SU-DHL-6 (cell line): ENCODE measurements at regions not wholly inside any gene's neighbourhood (a gene's known extent, or its start where the extent isn't known, plus 50 kb on each side); places are given as distances from the start of the nearest gene placed in this dataset.

Source experiments
- H2AFZ ChIP-seq: fragments of 200-600 bp; sonication (generic); 2 replicates; pipeline ENCODE4 v1.6.1; 2014; ENCODE audit warnings: low read depth, mild to moderate bottlenecking, moderate library complexity, mixed read lengths, antibody characterized with exemption, low read length; ENCODE audit not compliant: severe bottlenecking
- H3F3A ChIP-seq: fragments of 200-600 bp; shearing (Covaris generic); 2 replicates; pipeline ENCODE4 v1.6.0; 2016; ENCODE audit warnings: antibody characterized with exemption, mild to moderate bottlenecking; ENCODE audit not compliant: insufficient read depth
- H3K27ac ChIP-seq: fragments of 200-600 bp; sonication (generic); 2 replicates; pipeline ENCODE4 v1.5.1; 2016; ENCODE audit warnings: low read depth, mild to moderate bottlenecking, low read length, moderate library complexity, mixed read lengths
- H3K27me3 ChIP-seq: fragments of 200-600 bp; sonication (generic), shearing (Covaris generic); 2 replicates; pipeline ENCODE4 v1.6.0; 2014; ENCODE audit warnings: mild to moderate bottlenecking, low read length
- H3K36me3 ChIP-seq: fragments of 200-600 bp; sonication (generic); 2 replicates; pipeline ENCODE4 v1.6.1; 2014; ENCODE audit warnings: mild to moderate bottlenecking, low read length, mixed read lengths
- H3K4me2 ChIP-seq: fragments of 300-600, 200-600 bp; shearing (Covaris generic), sonication (generic); 2 replicates; pipeline ENCODE4 v1.6.0; 2014; ENCODE audit warnings: low read length, low read depth, mild to moderate bottlenecking; ENCODE audit not compliant: poor library complexity, severe bottlenecking
- H3K4me3 ChIP-seq: fragments of 200-600 bp; sonication (generic); 2 replicates; pipeline ENCODE4 v1.5.1; 2014; ENCODE audit warnings: antibody characterized with exemption, low read length, mild to moderate bottlenecking, mixed read lengths; ENCODE audit not compliant: insufficient read depth, poor library complexity, severe bottlenecking
- H3K79me2 ChIP-seq: fragments of 200-600 bp; sonication (generic); 2 replicates; pipeline ENCODE4 v1.6.1; 2014; ENCODE audit warnings: mild to moderate bottlenecking, low read length, moderate library complexity; ENCODE audit not compliant: insufficient read depth
- H3K9ac ChIP-seq: fragments of 200-600 bp; sonication (generic); 2 replicates; pipeline ENCODE4 v1.7.0; 2014; ENCODE audit warnings: mild to moderate bottlenecking, low read length
- H3K9me2 ChIP-seq: fragments of 200-600 bp; sonication (generic); replicated peaks from 2 replicates; pipeline ENCODE4 v1.6.1; 2014; ENCODE audit warnings: low read length; ENCODE audit not compliant: insufficient read depth
- H3K9me3 ChIP-seq: fragments of 200-600 bp; sonication (generic); 2 replicates; pipeline ENCODE4 v1.6.1; 2014; ENCODE audit warnings: low read length, mixed read lengths; ENCODE audit not compliant: insufficient read depth
- H4K20me1 ChIP-seq: fragments of 200-600 bp; sonication (generic); 2 replicates; pipeline ENCODE4 v1.6.1; 2014; ENCODE audit warnings: low read depth, mild to moderate bottlenecking, antibody characterized with exemption, low read length, moderate library complexity, mixed read lengths
- EZH2phosphoT487 ChIP-seq: fragments of 200-600 bp; sonication (generic), shearing (Covaris generic); conservative IDR thresholded peaks from 2 replicates; pipeline ENCODE4 v1.6.1; 2018; ENCODE audit warnings: mild to moderate bottlenecking, antibody characterized with exemption, low read length, moderate library complexity, mixed read lengths
- TF ChIP-seq, protein P1 (sequence below): fragments of 200-600 bp; sonication (generic); IDR thresholded peaks from one replicate; pipeline ENCODE4 v1.5.1; 2017; ENCODE audit warnings: antibody characterized with exemption, mild to moderate bottlenecking, low read length, moderate library complexity; ENCODE audit not compliant: insufficient read depth, poor library complexity, severe bottlenecking

DNA sequence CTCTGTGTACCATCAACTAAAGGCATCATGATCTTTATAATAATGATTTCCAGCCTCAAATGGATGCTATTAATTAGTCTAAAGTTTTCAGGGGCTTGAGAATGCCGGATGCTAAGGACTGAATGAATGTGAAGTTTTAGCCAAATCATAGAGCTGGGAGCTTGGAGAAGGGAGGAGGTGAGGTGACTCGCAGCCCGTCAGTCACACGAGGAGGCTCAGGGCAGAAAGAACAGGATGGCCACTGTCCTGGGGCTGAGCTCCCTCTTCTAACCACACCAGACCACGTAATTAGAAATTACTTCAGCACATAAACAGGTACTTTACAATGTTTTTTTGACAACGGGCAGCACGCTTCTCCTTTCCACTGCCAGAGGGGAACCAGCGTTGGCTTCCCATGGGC lies 222.6 kb downstream of the NPR3 start:
- Histone ChIP-seq H3K9me2 (no peaks in the 10 kb centered on the region), H3F3A (no peaks in the 10 kb centered on the region), H3K4me3 (no peak overlapping the region), H3K27me3 (no peaks in the 10 kb centered on the region), H3K27ac (no peak overlapping the region), H2AFZ (no peak overlapping the region), H3K9ac (no peak overlapping the region), H3K9me3 (no peaks in the 10 kb centered on the region), H4K20me1 (no peaks in the 10 kb centered on the region), H3K79me2 (no peaks in the 10 kb centered on the region), H3K4me2 (no peak overlapping the region), H3K36me3 (no peaks in the 10 kb centered on the region)
- no peak for TF ChIP-seq EZH2phosphoT487

- Histone ChIP-seq H3K9ac (no peak overlapping the region), H3K9me3 (no peaks in the 10 kb centered on the region)
Measured at GRCh38 chr5:32934529-32934928, 223.4 kb downstream of the NPR3 start.

GRCh38 chr5:32935283-32935682 lies 224.2 kb downstream of the NPR3 start:
- TF ChIP-seq, protein P1, sequence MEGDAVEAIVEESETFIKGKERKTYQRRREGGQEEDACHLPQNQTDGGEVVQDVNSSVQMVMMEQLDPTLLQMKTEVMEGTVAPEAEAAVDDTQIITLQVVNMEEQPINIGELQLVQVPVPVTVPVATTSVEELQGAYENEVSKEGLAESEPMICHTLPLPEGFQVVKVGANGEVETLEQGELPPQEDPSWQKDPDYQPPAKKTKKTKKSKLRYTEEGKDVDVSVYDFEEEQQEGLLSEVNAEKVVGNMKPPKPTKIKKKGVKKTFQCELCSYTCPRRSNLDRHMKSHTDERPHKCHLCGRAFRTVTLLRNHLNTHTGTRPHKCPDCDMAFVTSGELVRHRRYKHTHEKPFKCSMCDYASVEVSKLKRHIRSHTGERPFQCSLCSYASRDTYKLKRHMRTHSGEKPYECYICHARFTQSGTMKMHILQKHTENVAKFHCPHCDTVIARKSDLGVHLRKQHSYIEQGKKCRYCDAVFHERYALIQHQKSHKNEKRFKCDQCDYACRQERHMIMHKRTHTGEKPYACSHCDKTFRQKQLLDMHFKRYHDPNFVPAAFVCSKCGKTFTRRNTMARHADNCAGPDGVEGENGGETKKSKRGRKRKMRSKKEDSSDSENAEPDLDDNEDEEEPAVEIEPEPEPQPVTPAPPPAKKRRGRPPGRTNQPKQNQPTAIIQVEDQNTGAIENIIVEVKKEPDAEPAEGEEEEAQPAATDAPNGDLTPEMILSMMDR = no peak
- no peak for TF ChIP-seq EZH2phosphoT487
- Histone ChIP-seq H3K27me3 (no peaks in the 10 kb centered on the region), H2AFZ (no peak overlapping the region), H3K4me3 (no peak overlapping the region), H3K4me2 (no peak overlapping the region), H3K36me3 (no peaks in the 10 kb centered on the region), H3K27ac (no peak overlapping the region), H4K20me1 (no peaks in the 10 kb centered on the region), H3K9ac (no peak overlapping the region), H3K9me3 (no peaks in the 10 kb centered on the region), H3F3A (no peaks in the 10 kb centered on the region), H3K9me2 (no peaks in the 10 kb centered on the region), H3K79me2 (no peaks in the 10 kb centered on the region)

More at GRCh38 chr5:32934529-32934928, 223.4 kb downstream of the NPR3 start:
- TF ChIP-seq EZH2phosphoT487 = no peak
- TF ChIP-seq, protein P1 = no peak
- no peaks in the 10 kb centered on the region for H3K27me3 ChIP-seq
- no peak overlapping the region for H3K27ac ChIP-seq
- no peak overlapping the region for H3K4me2 ChIP-seq
- H3K36me3 ChIP-seq = no peaks in the 10 kb centered on the region
- no peaks in the 10 kb centered on the region for H3F3A ChIP-seq
- H3K79me2 ChIP-seq = no peaks in the 10 kb centered on the region
- H3K4me3 ChIP-seq = no peak overlapping the region
- H3K9me2 ChIP-seq = no peaks in the 10 kb centered on the region
- no peaks in the 10 kb centered on the region for H4K20me1 ChIP-seq
- no peak overlapping the region for H2AFZ ChIP-seq

DNA sequence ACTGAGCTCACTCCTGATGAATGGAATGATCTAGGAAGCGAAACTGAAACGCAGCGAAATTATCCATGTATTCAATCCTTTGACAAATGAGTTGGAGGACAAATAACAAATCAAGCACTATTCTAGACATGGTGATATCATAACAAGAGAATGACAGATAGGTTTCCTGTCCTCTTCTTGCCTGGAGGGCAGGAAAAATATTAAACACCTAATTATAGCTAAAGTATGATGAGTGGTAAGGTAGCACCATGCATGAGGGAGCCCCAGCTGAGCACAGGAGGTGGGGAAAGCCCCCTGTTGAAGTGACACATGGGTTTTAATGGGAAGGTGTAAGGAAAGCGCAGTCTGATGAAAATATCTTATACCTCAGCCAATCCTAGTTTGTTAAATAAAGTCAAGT lies 225.2 kb downstream of the NPR3 start:
- no peaks in the 10 kb centered on the region for H4K20me1 ChIP-seq
- no peaks in the 10 kb centered on the region for H3K9me2 ChIP-seq
- no peak overlapping the region for H2AFZ ChIP-seq
- H3K9me3 ChIP-seq = no peaks in the 10 kb centered on the region
- H3K4me2 ChIP-seq = no peak overlapping the region
- H3F3A ChIP-seq = no peaks in the 10 kb centered on the region
- H3K4me3 ChIP-seq = no peak overlapping the region
- H3K27ac ChIP-seq = no peak overlapping the region
- no peaks in the 10 kb centered on the region for H3K79me2 ChIP-seq
- no peaks in the 10 kb centered on the region for H3K27me3 ChIP-seq
- no peak for TF ChIP-seq EZH2phosphoT487
- TF ChIP-seq, protein P1 = no peak
- H3K9ac ChIP-seq = no peak overlapping the region
- no peaks in the 10 kb centered on the region for H3K36me3 ChIP-seq
